SW 1271 (cell line): ENCODE measurements at regions not wholly inside any gene's neighbourhood (a gene's known extent, or its start where the extent isn't known, plus 50 kb on each side); places are given as distances from the start of the nearest gene placed in this dataset.
"Not testable (repeated sequence)": the region's sequence is repeated elsewhere in the genome, so short reads cannot be mapped to it uniquely, and the experiment has no call there.

ENCODE experiments used
- DNase-seq, 2 experiments: peaks; one replicate each; lab custom pipeline; 2025; lab: John Stamatoyannopoulos, UW

- DNase-seq = no peak
These were observed 53.1 kb upstream of the BEND4 start for GRCh38 chr4:42205541-42205940.

GRCh38 chr4:42216664-42217063, 64.2 kb upstream of the BEND4 start:
- DNase-seq = no peak

GRCh38 chr4:42225286-42225685, 72.8 kb upstream of the BEND4 start:
- no peak for DNase-seq

- DNase-seq = no peak
These were observed 82.4 kb upstream of the BEND4 start for GRCh38 chr4:42234817-42235216.

GRCh38 chr4:42235304-42236021, 83.0 kb upstream of the BEND4 start:
- DNase-seq = no peak

GRCh38 chr4:42237010-42237409, 84.6 kb upstream of the BEND4 start:
- no peak for DNase-seq

GRCh38 chr4:42237451-42237850, 85.0 kb upstream of the BEND4 start:
- no peak for DNase-seq

- DNase-seq = no peak
These were observed 96.5 kb upstream of the BEND4 start for GRCh38 chr4:42248972-42249371.

GRCh38 chr4:42252315-42252714, 99.9 kb upstream of the BEND4 start:
- DNase-seq = no peak

GRCh38 chr4:42257645-42258044, 105.2 kb upstream of the BEND4 start:
- not testable (repeated sequence) for DNase-seq

GRCh38 chr4:42262701-42263490, 110.4 kb upstream of the BEND4 start:
- DNase-seq = no peak

GRCh38 chr4:42265782-42266602, 113.5 kb upstream of the BEND4 start:
- DNase-seq = no peak

- DNase-seq = no peak
These were observed 115.3 kb upstream of the BEND4 start for GRCh38 chr4:42267724-42268123.

GRCh38 chr4:42268824-42269223, 116.4 kb upstream of the BEND4 start:
- DNase-seq = no peak

- no peak for DNase-seq
These were observed 118.6 kb upstream of the BEND4 start for GRCh38 chr4:42271096-42271495.

GRCh38 chr4:42277291-42277690, 120.0 kb upstream of the SHISA3 start:
- no peak for DNase-seq

- no peak for DNase-seq
These were observed 118.5 kb upstream of the SHISA3 start for GRCh38 chr4:42278709-42279324.

- peak in 1 of 2 experiments; percentile 14 for DNase-seq
These were observed 116.8 kb upstream of the SHISA3 start for GRCh38 chr4:42280327-42281095.

- no peak for DNase-seq
These were observed 115.8 kb upstream of the SHISA3 start for GRCh38 chr4:42281324-42282020.

- DNase-seq = peak; percentile 14 to 63
These were observed 115.0 kb upstream of the SHISA3 start for GRCh38 chr4:42282081-42282901.
